IPS-20b (cell line): ENCODE measurements at regions not wholly inside any gene's neighbourhood (a gene's known extent, or its start where the extent isn't known, plus 50 kb on each side); places are given as distances from the start of the nearest gene placed in this dataset.
"Not testable (repeated sequence)": the region's sequence is repeated elsewhere in the genome, so short reads cannot be mapped to it uniquely, and the experiment has no call there.

Experiments
- H3K27ac ChIP-seq: one replicate; pipeline ENCODE4 v1.5.1; 2013; ENCODE audit warnings: low read length
- H3K27me3 ChIP-seq: 2 replicates; pipeline ENCODE4 v1.6.1; 2013; ENCODE audit warnings: mild to moderate bottlenecking, low read length, inconsistent platforms; ENCODE audit not compliant: insufficient read depth
- H3K36me3 ChIP-seq: 2 replicates; pipeline ENCODE4 v1.6.1; 2013; ENCODE audit warnings: low read depth, mild to moderate bottlenecking, inconsistent platforms, low read length, moderate library complexity; ENCODE audit not compliant: insufficient read depth
- H3K4me1 ChIP-seq: 2 replicates; pipeline ENCODE4 v1.6.1; 2013; ENCODE audit warnings: mild to moderate bottlenecking, control low read depth, inconsistent platforms, low read length, moderate library complexity; ENCODE audit not compliant: insufficient read depth
- H3K4me3 ChIP-seq: 2 replicates; pipeline ENCODE4 v1.5.1; 2013; ENCODE audit warnings: mild to moderate bottlenecking, low read length, inconsistent platforms
- H3K9ac ChIP-seq: 2 replicates; pipeline ENCODE4 v1.6.1; 2013; ENCODE audit warnings: low read depth, mild to moderate bottlenecking, inconsistent platforms, low read length, moderate library complexity
- H3K9me3 ChIP-seq: 2 replicates; pipeline ENCODE4 v1.6.1; 2013; ENCODE audit warnings: mild to moderate bottlenecking, low read depth, low read length, inconsistent platforms; ENCODE audit not compliant: insufficient read depth

DNA sequence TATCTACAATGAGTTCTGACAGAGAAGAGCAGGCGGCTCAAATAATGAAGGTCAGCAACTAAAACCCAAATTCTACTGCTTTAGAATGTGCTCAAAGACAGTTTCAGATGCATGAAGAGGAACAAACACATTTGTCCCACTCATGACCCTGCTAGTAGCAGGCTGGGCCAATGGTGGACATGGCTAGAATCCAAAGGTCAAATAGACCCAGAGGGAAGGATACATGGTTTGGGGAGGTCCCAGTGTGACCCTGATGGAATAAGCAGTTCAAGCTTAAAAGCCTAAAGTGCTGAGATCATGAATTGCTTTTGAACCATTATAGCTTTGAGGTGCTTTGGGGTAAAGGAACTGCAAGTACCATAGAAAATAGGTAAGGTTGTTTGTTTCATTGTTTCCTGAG, 450.7 kb downstream of the MID1IP1 start:
- no peaks in the 10 kb centered on the region; the same call in 1 of the 2 replicates for H3K4me1 ChIP-seq
- no peak overlapping the region for H3K4me3 ChIP-seq
- H3K9ac ChIP-seq = no peak overlapping the region
- no peaks in the 10 kb centered on the region for H3K36me3 ChIP-seq
- no peaks in the 10 kb centered on the region for H3K9me3 ChIP-seq
- no peaks in the 10 kb centered on the region for H3K27me3 ChIP-seq
- no peak overlapping the region for H3K27ac ChIP-seq

DNA sequence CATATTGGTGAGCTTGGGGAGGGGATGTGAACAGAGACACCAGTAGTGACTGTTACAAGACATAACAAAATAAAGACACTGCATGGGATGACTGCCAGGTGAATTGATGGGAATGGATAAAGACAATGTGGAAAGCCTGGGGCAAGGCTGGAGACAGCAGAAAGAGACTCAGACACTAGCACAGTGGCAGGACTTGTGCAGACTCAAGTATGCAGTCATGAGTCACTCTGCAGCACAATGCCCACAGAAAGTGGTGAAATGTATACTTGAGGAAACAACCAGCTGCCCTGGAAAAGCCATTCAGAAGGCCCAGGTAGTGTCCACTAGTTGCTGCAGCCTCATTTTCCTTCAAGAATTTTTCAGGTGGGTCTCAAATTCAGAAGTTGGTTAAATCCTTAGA, 452.3 kb downstream of the MID1IP1 start:
- no peaks in the 10 kb centered on the region; the same call in 1 of the 2 replicates for H3K4me1 ChIP-seq
- no peaks in the 10 kb centered on the region for H3K9me3 ChIP-seq
- no peaks in the 10 kb centered on the region for H3K27me3 ChIP-seq
- no peak overlapping the region for H3K9ac ChIP-seq
- H3K27ac ChIP-seq = no peak overlapping the region
- no peak overlapping the region for H3K4me3 ChIP-seq
- no peaks in the 10 kb centered on the region for H3K36me3 ChIP-seq

DNA sequence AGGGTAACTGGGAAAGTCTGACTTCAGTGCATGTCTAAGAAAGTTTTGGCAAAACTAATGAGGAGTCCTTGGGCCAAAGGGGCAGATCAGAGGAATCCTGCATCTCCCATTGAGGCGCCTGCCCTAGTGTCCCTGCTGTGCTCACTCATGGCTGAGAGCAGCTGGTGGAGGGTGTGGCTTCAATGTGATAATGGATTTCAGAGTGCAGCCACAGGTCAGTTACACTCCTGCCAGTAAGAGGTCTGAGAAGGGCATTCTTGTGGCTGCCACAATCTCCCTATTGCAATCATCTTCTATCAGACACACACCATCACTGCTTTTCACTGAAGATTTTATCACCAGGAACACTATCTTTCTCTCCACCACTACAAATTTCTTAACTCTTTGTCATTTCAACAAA, 457.1 kb downstream of the MID1IP1 start:
- Histone ChIP-seq H3K9me3 (no peaks in the 10 kb centered on the region), H3K9ac (no peak overlapping the region), H3K36me3 (no peaks in the 10 kb centered on the region), H3K27ac (no peak overlapping the region), H3K4me1 (no peaks in the 10 kb centered on the region; the same call in 1 of the 2 replicates), H3K27me3 (no peaks in the 10 kb centered on the region), H3K4me3 (no peak overlapping the region)

DNA sequence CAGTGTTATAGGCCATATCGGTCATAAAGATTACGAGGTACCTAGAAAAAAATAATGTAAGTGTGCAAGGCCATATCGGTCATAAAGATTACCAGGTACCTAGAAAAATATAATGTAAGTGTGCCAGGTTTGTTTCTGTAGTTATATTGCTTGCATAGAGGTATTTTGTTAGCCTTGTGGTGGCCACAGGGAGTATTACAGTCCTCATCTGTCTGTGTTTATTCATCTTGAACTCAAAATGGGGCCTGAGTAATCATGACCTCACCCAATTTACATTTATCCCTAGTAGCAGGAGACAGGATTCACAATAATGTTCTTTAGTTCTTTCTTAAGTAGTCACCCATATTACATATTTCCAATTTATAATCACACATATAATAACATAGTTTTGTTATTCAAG, 459.7 kb downstream of the MID1IP1 start:
- H3K4me3 ChIP-seq = no peak overlapping the region
- no peak overlapping the region for H3K9ac ChIP-seq
- H3K27me3 ChIP-seq = no peaks in the 10 kb centered on the region
- no peak overlapping the region for H3K27ac ChIP-seq
- no peaks in the 10 kb centered on the region for H3K36me3 ChIP-seq
- no peaks in the 10 kb centered on the region for H3K9me3 ChIP-seq
- no peaks in the 10 kb centered on the region; the same call in 1 of the 2 replicates for H3K4me1 ChIP-seq

DNA sequence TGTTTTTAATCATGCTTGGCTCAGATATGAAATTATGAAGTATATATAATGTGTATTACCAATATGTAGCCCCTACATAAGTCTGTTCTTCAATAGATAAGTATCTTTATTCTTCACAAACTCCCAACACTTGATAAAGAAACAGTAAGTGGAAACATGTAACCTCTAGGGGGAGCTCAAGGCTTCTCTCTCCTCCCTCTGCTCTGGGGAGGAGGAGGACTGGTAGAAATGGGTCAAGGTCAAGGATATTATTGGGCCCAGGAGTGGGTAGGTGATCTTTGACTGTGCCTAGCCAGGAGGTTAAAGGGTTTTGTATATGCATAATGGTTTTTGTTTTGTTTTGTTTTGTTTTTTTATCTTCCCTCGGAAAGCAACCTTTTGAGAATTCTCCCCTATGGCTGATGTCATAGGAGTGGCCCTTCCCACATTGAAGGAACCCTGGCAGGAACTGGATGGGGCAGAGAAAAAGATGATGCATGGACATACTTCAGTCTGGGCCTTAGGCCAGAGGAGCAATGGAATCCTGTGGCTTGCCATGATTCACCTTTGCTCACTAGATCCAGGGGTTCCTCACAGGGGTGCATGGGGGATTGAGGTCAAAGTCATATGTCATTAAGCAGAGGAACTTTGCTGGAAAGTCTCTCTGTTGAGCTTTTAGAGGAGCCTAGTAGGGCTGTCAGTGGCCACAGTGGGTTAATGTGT, 460.3 kb downstream of the MID1IP1 start:
- Histone ChIP-seq H3K27me3 (no peaks in the 10 kb centered on the region), H3K9ac (no peak overlapping the region), H3K4me3 (no peak overlapping the region), H3K27ac (no peak overlapping the region), H3K9me3 (no peaks in the 10 kb centered on the region), H3K36me3 (no peaks in the 10 kb centered on the region), H3K4me1 (no peaks in the 10 kb centered on the region; the same call in 1 of the 2 replicates)

DNA sequence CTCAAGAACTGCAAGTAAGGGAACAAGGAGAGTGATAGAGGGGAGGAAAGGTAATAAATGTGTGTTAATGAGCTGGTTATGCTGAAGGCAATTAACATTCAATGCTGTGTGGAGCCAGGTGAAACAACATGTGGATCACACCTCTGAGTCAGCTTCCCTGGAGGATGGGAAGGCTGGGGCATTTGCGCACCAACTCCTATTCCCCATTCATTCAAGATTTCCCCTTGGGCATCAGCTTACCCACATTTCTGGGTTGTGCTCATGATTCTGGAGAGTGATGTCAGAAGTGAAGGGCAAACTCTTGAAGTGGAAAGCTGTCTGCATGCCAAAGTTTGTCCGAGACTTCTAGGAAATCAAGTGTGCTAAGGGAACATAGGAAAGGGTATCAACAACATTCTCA, 461.4 kb downstream of the MID1IP1 start:
- Histone ChIP-seq H3K27me3 (no peaks in the 10 kb centered on the region), H3K4me3 (no peak overlapping the region), H3K9ac (no peak overlapping the region), H3K36me3 (no peaks in the 10 kb centered on the region), H3K9me3 (no peaks in the 10 kb centered on the region), H3K4me1 (no peaks in the 10 kb centered on the region; the same call in 1 of the 2 replicates), H3K27ac (no peak overlapping the region)

DNA sequence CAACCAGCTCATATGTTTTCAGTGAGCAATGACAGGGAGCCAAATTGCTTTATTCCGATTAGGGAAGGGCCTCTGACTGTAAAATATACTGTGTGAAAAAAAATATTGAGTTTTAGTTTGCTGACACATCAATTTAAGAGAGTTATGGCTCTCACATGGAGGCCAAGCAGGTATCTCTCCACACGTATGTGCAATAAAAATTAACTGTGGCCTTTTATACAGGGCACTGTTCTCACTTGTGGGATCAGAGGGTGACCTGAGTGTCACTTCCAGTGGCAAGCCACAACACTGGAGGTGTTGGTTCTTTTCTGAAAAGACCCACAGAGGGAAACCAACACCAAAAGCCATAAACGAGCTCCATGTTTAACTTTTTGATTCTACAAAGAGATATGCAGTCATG, 462.8 kb downstream of the MID1IP1 start:
- H3K36me3 ChIP-seq = no peaks in the 10 kb centered on the region
- H3K4me3 ChIP-seq = no peak overlapping the region
- H3K27ac ChIP-seq = no peak overlapping the region
- H3K27me3 ChIP-seq = no peaks in the 10 kb centered on the region
- H3K4me1 ChIP-seq = no peaks in the 10 kb centered on the region
- no peak overlapping the region for H3K9ac ChIP-seq
- H3K9me3 ChIP-seq = no peaks in the 10 kb centered on the region

DNA sequence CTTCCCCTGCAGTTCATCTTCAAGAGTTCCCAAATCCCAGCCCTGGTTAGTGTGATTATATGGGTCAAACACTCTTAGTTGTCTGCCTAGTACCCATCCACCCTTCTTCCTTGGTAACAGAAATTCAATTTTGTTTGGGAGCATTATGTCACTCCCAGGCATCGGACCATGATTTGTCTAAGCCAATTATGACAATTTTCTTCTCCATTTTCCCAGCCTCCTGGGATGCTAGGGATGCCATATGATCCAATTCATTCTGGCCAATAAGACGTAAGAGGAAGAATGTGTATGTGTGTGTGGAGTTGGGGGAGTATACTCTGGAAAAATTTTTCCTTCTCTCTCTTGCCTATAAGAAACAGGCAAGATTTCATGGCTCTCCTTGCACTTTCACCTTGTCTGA, 465.9 kb downstream of the MID1IP1 start:
- H3K27ac ChIP-seq = no peak overlapping the region
- H3K36me3 ChIP-seq = no peaks in the 10 kb centered on the region
- H3K27me3 ChIP-seq = no peaks in the 10 kb centered on the region
- H3K4me3 ChIP-seq = no peak overlapping the region
- H3K4me1 ChIP-seq = no peaks in the 10 kb centered on the region
- no peaks in the 10 kb centered on the region for H3K9me3 ChIP-seq
- H3K9ac ChIP-seq = no peak overlapping the region

DNA sequence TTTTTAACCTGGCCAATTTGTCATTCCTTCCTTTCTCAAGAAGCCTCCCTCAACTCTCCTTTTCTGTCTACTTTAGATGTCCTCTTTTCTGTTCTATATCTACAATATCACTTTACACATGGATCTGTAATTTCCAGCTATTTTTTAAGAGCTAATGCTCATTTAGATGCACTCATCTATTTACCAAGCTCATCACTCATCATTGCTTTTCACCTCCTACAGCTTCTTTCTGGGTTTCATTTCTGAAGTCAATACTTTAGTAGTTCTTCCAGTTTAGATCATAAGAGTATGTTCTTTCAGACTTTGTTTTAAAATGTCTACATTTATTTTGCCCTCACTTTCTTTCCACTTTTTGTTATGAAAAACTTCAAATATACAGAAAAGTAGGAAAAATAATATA, 466.9 kb downstream of the MID1IP1 start:
- no peak overlapping the region for H3K27ac ChIP-seq
- H3K36me3 ChIP-seq = no peaks in the 10 kb centered on the region
- no peak overlapping the region for H3K9ac ChIP-seq
- H3K4me1 ChIP-seq = no peaks in the 10 kb centered on the region
- H3K9me3 ChIP-seq = no peaks in the 10 kb centered on the region
- H3K4me3 ChIP-seq = no peak overlapping the region
- H3K27me3 ChIP-seq = no peaks in the 10 kb centered on the region

DNA sequence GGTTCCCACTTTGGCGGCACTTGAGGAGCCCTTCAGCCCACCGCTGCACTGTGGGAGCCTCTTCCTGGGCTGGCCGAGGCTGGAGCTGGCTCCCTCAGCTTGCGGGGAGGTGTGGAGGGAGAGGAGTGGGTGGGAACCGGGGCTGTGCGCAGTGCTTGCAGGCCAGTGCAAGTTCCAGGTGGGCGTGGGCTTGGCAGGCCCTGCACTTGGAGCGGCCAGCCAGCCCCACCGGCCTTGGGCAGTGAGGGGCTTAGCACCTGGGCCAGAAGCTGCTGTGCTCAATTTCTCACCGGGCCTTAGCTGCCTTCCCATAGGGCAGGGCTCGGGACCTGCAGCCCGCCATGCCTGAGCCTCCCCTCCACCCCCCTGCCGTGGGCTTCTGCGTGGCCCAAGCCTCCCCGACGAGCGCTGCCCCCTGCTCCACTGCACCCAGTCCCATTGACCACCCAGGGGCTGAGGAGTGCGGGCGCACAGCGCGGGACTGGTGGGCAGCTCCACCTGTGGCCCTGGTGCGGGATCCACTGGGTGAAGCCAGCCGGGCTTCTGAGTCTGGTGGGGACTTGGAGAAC, 474.3 kb downstream of the MID1IP1 start:
- H3K36me3 ChIP-seq = no peaks in the 10 kb centered on the region
- no peak overlapping the region for H3K9ac ChIP-seq
- no peaks in the 10 kb centered on the region for H3K9me3 ChIP-seq
- no peaks in the 10 kb centered on the region for H3K4me1 ChIP-seq
- no peak overlapping the region for H3K4me3 ChIP-seq
- no peak overlapping the region for H3K27ac ChIP-seq
- no peaks in the 10 kb centered on the region for H3K27me3 ChIP-seq

DNA sequence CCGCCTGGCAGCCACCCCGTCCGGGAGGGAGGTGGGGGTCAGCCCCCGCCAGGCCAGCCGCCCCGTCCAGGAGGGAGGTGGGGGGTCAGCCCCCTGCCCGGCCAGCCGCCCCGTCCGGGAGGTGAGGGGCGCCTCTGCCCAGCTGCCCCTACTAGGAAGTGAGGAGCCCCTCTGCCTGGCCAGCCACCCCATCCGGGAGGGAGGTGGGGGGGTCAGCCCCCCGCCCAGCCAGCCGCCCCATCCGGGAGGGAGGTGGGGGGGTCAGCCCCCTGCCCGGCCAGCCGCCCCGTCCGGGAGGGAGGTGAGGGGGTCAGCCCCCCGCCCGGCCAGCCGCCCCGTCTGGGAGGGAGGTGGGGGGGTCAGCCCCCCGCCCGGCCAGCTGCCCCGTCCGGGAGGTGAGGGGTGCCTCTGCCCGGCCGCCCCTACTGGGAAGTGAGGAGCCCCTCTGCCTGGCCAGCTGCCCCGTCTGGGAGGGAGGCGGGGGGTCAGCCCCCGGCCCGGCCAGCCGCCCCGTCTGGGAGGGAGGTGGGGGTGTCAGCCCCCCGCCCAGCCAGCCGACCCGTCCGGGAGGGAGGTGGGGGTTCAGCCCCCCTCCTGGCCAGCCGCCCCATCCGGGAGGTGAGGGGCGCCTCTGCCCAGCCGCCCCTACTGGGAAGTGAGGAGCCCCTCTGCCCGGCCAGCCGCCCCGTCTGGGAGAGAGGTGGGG, 476.6 kb downstream of the MID1IP1 start:
- H3K27ac ChIP-seq, H3K36me3 ChIP-seq, H3K27me3 ChIP-seq, H3K4me3 ChIP-seq, H3K4me1 ChIP-seq, H3K9ac ChIP-seq, H3K9me3 ChIP-seq: not testable (repeated sequence)

DNA sequence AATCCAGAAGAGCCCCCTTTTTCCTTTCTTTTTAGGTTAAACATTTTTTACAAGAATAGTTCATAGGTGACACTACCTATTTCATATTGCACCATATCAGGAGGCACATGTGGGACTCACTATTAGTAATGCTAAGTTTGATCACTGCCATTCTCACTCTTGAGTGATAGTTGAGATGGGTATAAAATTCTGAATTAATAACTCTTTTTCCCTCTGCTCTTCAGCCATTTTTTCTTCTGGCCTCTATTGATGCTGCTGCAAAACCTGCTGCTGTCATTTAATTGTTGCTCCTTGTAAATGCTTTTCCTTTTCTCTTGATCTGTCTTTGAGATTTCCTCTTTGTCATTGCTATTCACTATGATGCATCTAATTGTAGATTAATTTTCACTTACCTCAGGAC, 482.0 kb downstream of the MID1IP1 start:
- Histone ChIP-seq H3K27ac (no peak overlapping the region), H3K4me1 (no peaks in the 10 kb centered on the region), H3K4me3 (no peak overlapping the region), H3K27me3 (no peaks in the 10 kb centered on the region), H3K9me3 (peaks cover 7% of the 10 kb centered on the region; the same call in 1 of the 2 replicates), H3K9ac (no peak overlapping the region), H3K36me3 (no peaks in the 10 kb centered on the region)
